ENCODE measurements at regions not wholly inside any gene's neighbourhood (a gene's known extent, or its start where the extent isn't known, plus 50 kb on each side); places are given as distances from the start of the nearest gene placed in this dataset.

GRCh38 chr9:99288830-99289229 lies 66.7 kb downstream of the SEC61B start:
- no peaks in the 10 kb centered on the region for H3K9me3 ChIP-seq
- no peaks in the 10 kb centered on the region for H3K4me1 ChIP-seq
- intact Hi-C loops (cut with DNase I; ENCODE audit: low total_unique reads), result no loop called here
- no peak overlapping the region for H3K4me3 ChIP-seq
- WGBS, 5 donors, result 43 to 64% (median 59%) methylated on average over 4 to 6 of the region's 6 CpGs
- no peak for DNase-seq
- no peaks in the 10 kb centered on the region for H3K36me3 ChIP-seq
- H3K27me3 ChIP-seq, result peaks cover 0 to 9% (median 0%) of the 10 kb centered on the region in 3 donors
- no peak overlapping the region for H3K27ac ChIP-seq
- TF ChIP-seq, protein P1, sequence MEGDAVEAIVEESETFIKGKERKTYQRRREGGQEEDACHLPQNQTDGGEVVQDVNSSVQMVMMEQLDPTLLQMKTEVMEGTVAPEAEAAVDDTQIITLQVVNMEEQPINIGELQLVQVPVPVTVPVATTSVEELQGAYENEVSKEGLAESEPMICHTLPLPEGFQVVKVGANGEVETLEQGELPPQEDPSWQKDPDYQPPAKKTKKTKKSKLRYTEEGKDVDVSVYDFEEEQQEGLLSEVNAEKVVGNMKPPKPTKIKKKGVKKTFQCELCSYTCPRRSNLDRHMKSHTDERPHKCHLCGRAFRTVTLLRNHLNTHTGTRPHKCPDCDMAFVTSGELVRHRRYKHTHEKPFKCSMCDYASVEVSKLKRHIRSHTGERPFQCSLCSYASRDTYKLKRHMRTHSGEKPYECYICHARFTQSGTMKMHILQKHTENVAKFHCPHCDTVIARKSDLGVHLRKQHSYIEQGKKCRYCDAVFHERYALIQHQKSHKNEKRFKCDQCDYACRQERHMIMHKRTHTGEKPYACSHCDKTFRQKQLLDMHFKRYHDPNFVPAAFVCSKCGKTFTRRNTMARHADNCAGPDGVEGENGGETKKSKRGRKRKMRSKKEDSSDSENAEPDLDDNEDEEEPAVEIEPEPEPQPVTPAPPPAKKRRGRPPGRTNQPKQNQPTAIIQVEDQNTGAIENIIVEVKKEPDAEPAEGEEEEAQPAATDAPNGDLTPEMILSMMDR (IDR thresholded peaks at IDR 0.05), result no peak
- TF ChIP-seq POLR2AphosphoS5 (IDR thresholded peaks at IDR 0.05), result no peak
- TF ChIP-seq EP300 (IDR thresholded peaks at IDR 0.05), result no peak
- no peak for TF ChIP-seq POLR2A (IDR thresholded peaks at IDR 0.05)

- H3K4me3 ChIP-seq, result no peak overlapping the region
- no peak for DNase-seq
- H3K27me3 ChIP-seq, result peaks cover 0 to 9% (median 0%) of the 10 kb centered on the region in 3 donors
- WGBS, 5 donors, result 49 to 55% (median 51%) methylated on average over 8 of the region's 8 CpGs
- peaks cover 0 to 4% (median 0%) of the 10 kb centered on the region in 4 donors for H3K4me1 ChIP-seq
- H3K9me3 ChIP-seq, result no peaks in the 10 kb centered on the region
- H3K27ac ChIP-seq, result no peak overlapping the region
- no peaks in the 10 kb centered on the region for H3K36me3 ChIP-seq
- TF ChIP-seq EP300 (IDR thresholded peaks at IDR 0.05), result no peak
- TF ChIP-seq, protein P1 (IDR thresholded peaks at IDR 0.05), result no peak
- TF ChIP-seq POLR2AphosphoS5 (IDR thresholded peaks at IDR 0.05), result no peak
- no peak for TF ChIP-seq POLR2A (IDR thresholded peaks at IDR 0.05)
- intact Hi-C loops (cut with DNase I; ENCODE audit: low total_unique reads), result no loop called here
Measured at GRCh38 chr9:99294850-99295461, 72.9 kb downstream of the SEC61B start.

DNA sequence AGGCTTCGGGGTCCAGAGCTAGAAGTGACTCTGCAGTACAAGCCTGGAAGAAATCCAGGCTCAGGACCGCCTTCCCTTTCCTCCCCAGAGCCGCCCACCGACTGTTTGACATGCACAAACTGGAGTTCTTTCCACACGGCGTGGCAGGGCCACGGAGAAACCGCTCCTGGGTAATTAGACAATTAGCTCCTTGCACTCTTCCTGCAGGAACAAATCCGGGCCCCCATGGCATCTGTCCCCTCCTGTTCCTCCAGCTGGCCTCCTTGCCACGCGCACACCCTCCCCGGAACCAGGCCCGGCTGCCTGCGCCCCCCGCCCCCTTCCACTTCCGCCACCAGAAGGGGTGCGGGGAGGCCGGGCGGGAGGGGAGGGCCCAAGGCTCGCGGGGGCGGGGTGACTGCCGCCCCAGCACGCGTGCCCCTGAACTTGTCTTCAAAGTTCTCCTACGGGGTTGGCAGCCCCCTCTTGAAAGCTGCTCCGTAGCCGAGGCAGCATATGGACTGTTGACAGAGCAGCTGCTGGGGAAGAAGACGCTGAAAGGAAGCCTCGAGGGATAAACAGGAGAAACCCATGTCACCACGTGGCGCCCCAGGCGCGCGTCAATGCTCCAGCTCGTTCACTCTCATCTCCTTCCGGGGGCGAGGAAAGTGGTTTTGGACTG lies 74.3 kb downstream of the SEC61B start:
- WGBS, 5 donors, result 45 to 58% (median 54%) methylated on average over 21 to 38 of the region's 38 CpGs
- Histone ChIP-seq H3K4me3 (peak overlapping the region; percentile 31 to 36 (median 34)), H3K36me3 (no peaks in the 10 kb centered on the region), H3K4me1 (peaks cover 0 to 4% (median 0%) of the 10 kb centered on the region in 4 donors), H3K9me3 (no peaks in the 10 kb centered on the region), H3K27ac (peak overlapping the region in 2 of 5 donors; percentile 46 to 63), H3K27me3 (peaks cover 0 to 8% (median 0%) of the 10 kb centered on the region in 3 donors)
- DNase-seq, result peak in 1 of 2 donors; percentile 83
- intact Hi-C loops (cut with DNase I; ENCODE audit: low total_unique reads), result no loop called here
- TF ChIP-seq EP300 (IDR thresholded peaks at IDR 0.05), result no peak
- TF ChIP-seq POLR2AphosphoS5 (IDR thresholded peaks at IDR 0.05), result no peak
- TF ChIP-seq, protein P1 (IDR thresholded peaks at IDR 0.05), result no peak

- 57 to 71% (median 61%) methylated on average over 7 of the region's 7 CpGs for WGBS, 5 donors
- H3K4me1 ChIP-seq, result peaks cover 0 to 4% (median 0%) of the 10 kb centered on the region in 4 donors
- no peaks in the 10 kb centered on the region for H3K36me3 ChIP-seq
- no peak overlapping the region for H3K27ac ChIP-seq
- no peaks in the 10 kb centered on the region for H3K27me3 ChIP-seq
- TF ChIP-seq POLR2A (IDR thresholded peaks at IDR 0.05) (no peak), POLR2AphosphoS5 (IDR thresholded peaks at IDR 0.05) (no peak)
- TF ChIP-seq, protein P1 (IDR thresholded peaks at IDR 0.05), result no peak
- no peak overlapping the region for H3K4me3 ChIP-seq
- no peak for DNase-seq
- no peaks in the 10 kb centered on the region for H3K9me3 ChIP-seq
- intact Hi-C loops (cut with DNase I; ENCODE audit: low total_unique reads), result no loop called here
Measured at GRCh38 chr9:99298614-99299013, 76.5 kb downstream of the SEC61B start.
